ENCODE measurements at regions not wholly inside any gene's neighbourhood (a gene's known extent, or its start where the extent isn't known, plus 50 kb on each side); places are given as distances from the start of the nearest gene placed in this dataset.

DNA sequence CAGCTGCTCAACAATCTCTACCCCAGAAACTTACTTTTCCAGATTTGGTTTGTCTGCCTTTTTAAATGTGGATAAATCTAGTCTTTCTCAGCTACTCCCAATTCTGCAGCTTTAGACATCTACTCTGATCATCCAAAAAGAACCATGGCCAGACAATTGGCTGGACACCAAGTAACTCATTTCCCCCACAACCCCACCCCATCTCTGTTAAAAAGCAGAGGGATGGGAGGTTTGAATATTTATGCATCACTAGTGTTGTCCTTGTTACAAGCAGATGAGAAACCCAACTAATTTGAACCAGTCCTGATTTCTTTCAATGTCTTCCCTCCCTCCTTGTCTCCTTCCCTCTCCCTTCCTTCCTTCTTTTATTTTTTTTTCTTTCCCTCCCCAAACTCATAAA is 391.9 kb downstream of the GALC start:
- Histone ChIP-seq H3K36me3 (ENCODE audit: control insufficient read depth in 4 of 4, insufficient read depth in 4 of 4, low read length in 4 of 4) (no peaks in the 10 kb centered on the region), H3K9me3 (ENCODE audit: control insufficient read depth in 4 of 4, insufficient read depth in 3 of 4, low read length in 3 of 4) (peaks cover 0 to 4% (median 2%) of the 10 kb centered on the region in 4 donors), H3K27ac (ENCODE audit: low read depth in 1 of 2, low read length in 1 of 2) (no peak overlapping the region), H3K4me3 (no peak overlapping the region), H3K9ac (ENCODE audit: insufficient read depth in 1 of 2, low read length in 2 of 2) (no peak overlapping the region), H3K4me1 (ENCODE audit: control insufficient read depth in 5 of 5, insufficient read depth in 5 of 5, low read length in 5 of 5) (peaks cover 0 to 2% (median 0%) of the 10 kb centered on the region in 5 donors), H3K27me3 (ENCODE audit: control insufficient read depth in 3 of 3, insufficient read depth in 3 of 3, low read length in 2 of 3) (no peaks in the 10 kb centered on the region)
- ATAC-seq (ENCODE audit: insufficient read depth, low FRiP score) (no peak), DNase-seq (no peak)
- TF ChIP-seq, protein P1, sequence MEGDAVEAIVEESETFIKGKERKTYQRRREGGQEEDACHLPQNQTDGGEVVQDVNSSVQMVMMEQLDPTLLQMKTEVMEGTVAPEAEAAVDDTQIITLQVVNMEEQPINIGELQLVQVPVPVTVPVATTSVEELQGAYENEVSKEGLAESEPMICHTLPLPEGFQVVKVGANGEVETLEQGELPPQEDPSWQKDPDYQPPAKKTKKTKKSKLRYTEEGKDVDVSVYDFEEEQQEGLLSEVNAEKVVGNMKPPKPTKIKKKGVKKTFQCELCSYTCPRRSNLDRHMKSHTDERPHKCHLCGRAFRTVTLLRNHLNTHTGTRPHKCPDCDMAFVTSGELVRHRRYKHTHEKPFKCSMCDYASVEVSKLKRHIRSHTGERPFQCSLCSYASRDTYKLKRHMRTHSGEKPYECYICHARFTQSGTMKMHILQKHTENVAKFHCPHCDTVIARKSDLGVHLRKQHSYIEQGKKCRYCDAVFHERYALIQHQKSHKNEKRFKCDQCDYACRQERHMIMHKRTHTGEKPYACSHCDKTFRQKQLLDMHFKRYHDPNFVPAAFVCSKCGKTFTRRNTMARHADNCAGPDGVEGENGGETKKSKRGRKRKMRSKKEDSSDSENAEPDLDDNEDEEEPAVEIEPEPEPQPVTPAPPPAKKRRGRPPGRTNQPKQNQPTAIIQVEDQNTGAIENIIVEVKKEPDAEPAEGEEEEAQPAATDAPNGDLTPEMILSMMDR (IDR thresholded peaks at IDR 0.05; ENCODE audit: control extremely low read depth, extremely low read depth): no peak

DNA sequence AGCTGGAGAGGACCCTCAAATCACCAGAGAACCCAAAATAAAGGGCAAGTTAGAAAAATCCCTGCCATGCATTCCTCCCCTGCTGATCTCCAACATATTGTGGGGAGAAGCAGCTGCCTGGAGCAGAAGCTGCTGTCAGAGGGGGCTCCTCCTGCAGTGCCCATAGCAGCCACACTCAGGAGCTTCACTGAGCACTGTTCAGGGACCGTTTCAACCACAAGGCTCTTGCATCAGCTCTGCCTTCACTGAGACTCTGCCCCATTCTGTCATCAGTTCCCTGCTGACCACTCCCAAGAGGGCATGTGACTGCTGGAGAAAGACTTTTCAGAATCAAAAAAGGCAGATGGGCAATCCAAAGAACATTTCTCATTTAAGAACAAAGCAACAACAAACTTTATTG is 392.7 kb downstream of the GALC start:
- 60 to 63% methylated on average over 1 of the region's 1 CpG for WGBS, 2 donors

DNA sequence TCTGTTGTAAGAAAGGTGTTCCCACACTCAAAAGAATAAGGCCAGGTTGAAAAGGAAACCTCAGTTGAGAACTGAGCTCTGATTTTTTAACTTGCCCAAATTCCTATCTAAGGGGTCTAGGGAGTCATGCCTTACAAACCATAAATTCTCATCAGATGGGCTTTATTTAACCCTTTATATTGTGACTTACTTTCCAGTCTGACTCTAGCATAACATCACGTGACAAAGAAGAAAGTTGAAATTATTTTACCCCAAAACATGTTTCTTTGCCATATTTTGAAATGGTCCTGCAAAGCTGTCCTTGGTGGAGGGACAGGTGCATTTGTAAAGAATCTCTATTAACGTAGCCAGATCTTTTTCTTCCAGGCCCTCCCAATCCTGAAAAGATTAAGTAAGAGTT is 411.7 kb downstream of the GALC start:
- WGBS, 2 donors: 62 to 68% methylated on average over 2 of the region's 2 CpGs

More for the DNA sequence above, 392.7 kb downstream of the GALC start:
- Histone ChIP-seq H3K27me3 (ENCODE audit: control insufficient read depth in 3 of 3, insufficient read depth in 3 of 3, low read length in 2 of 3) (no peaks in the 10 kb centered on the region), H3K36me3 (ENCODE audit: control insufficient read depth in 4 of 4, insufficient read depth in 4 of 4, low read length in 4 of 4) (no peaks in the 10 kb centered on the region), H3K4me3 (no peak overlapping the region), H3K9ac (ENCODE audit: insufficient read depth in 1 of 2, low read length in 2 of 2) (no peak overlapping the region), H3K4me1 (ENCODE audit: control insufficient read depth in 5 of 5, insufficient read depth in 5 of 5, low read length in 5 of 5) (peaks cover 0 to 2% (median 0%) of the 10 kb centered on the region in 5 donors), H3K27ac (ENCODE audit: low read depth in 1 of 2, low read length in 1 of 2) (no peak overlapping the region), H3K9me3 (ENCODE audit: control insufficient read depth in 4 of 4, insufficient read depth in 3 of 4, low read length in 3 of 4) (peaks cover 0 to 4% (median 2%) of the 10 kb centered on the region in 4 donors)
- DNase-seq: no peak
- no peak for ATAC-seq (ENCODE audit: insufficient read depth, low FRiP score)
- TF ChIP-seq, protein P1 (IDR thresholded peaks at IDR 0.05; ENCODE audit: control extremely low read depth, extremely low read depth): no peak

DNA sequence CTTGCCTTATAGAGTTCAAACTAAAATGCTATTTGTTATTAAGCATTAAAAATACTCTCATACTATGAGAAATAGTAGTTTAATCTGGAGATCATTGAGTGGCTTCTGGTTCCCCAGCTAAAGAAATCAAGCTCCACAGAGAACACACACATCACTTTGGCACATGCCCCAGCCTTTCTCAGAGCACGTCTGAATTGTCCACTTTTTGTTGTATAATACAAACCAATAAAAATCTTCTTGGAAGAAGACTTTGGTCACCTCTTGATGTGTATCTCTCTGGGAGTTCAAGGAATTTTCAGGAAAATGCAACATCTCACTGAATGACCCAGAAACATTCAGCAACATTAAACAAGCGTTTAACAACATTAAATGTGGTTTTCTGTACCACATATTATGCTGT is 413.9 kb downstream of the GALC start:
- 59 to 74% methylated on average over 2 of the region's 2 CpGs for WGBS, 2 donors
- Histone ChIP-seq H3K27ac (ENCODE audit: low read depth in 1 of 2, low read length in 1 of 2) (no peak overlapping the region), H3K9ac (ENCODE audit: insufficient read depth in 1 of 2, low read length in 2 of 2) (no peak overlapping the region), H3K9me3 (ENCODE audit: control insufficient read depth in 4 of 4, insufficient read depth in 3 of 4, low read length in 3 of 4) (no peaks in the 10 kb centered on the region), H3K27me3 (ENCODE audit: control insufficient read depth in 3 of 3, insufficient read depth in 3 of 3, low read length in 2 of 3) (no peaks in the 10 kb centered on the region), H3K36me3 (ENCODE audit: control insufficient read depth in 4 of 4, insufficient read depth in 4 of 4, low read length in 4 of 4) (no peaks in the 10 kb centered on the region), H3K4me1 (ENCODE audit: control insufficient read depth in 5 of 5, insufficient read depth in 5 of 5, low read length in 5 of 5) (no peaks in the 10 kb centered on the region), H3K4me3 (no peak overlapping the region)
- DNase-seq (no peak), ATAC-seq (ENCODE audit: insufficient read depth, low FRiP score) (no peak)
- TF ChIP-seq, protein P1 (IDR thresholded peaks at IDR 0.05; ENCODE audit: control extremely low read depth, extremely low read depth): no peak

More for the DNA sequence above, 411.7 kb downstream of the GALC start:
- H3K4me3 ChIP-seq: no peak overlapping the region
- H3K9ac ChIP-seq (ENCODE audit: insufficient read depth in 1 of 2, low read length in 2 of 2): no peak overlapping the region
- TF ChIP-seq, protein P1 (IDR thresholded peaks at IDR 0.05; ENCODE audit: control extremely low read depth, extremely low read depth): no peak
- H3K36me3 ChIP-seq (ENCODE audit: control insufficient read depth in 4 of 4, insufficient read depth in 4 of 4, low read length in 4 of 4): no peaks in the 10 kb centered on the region
- no peaks in the 10 kb centered on the region for H3K9me3 ChIP-seq (ENCODE audit: control insufficient read depth in 4 of 4, insufficient read depth in 3 of 4, low read length in 3 of 4)
- ATAC-seq (ENCODE audit: insufficient read depth, low FRiP score) (no peak), DNase-seq (no peak)
- no peak overlapping the region for H3K27ac ChIP-seq (ENCODE audit: low read depth in 1 of 2, low read length in 1 of 2)
- no peaks in the 10 kb centered on the region for H3K27me3 ChIP-seq (ENCODE audit: control insufficient read depth in 3 of 3, insufficient read depth in 3 of 3, low read length in 2 of 3)
- no peaks in the 10 kb centered on the region for H3K4me1 ChIP-seq (ENCODE audit: control insufficient read depth in 5 of 5, insufficient read depth in 5 of 5, low read length in 5 of 5)
